ENCODE measurements at regions not wholly inside any gene's neighbourhood (a gene's known extent, or its start where the extent isn't known, plus 50 kb on each side); places are given as distances from the start of the nearest gene placed in this dataset.

DNA sequence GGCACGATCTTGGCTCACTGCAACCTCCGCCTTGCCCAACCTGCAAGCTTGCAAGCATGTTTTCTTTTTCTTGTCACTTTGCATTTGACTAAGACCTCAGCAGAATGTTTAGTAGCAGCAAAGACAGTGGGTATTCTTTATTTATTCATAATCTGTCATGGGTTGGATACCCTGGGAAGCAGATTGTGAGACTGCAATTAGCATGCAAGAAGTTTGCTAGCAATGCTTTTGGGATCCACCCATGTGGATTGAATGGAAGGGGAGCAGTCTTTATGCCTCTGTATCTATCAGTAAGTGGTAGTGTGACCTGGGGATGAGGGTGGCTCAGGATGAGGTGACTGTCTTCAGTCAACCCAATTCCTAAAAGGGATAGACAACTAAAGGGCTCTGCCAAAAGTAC lies 166.7 kb downstream of the RAP2B start:
- no peak for DNase-seq (ENCODE audit: low spot score)
- TF ChIP-seq, protein P1, sequence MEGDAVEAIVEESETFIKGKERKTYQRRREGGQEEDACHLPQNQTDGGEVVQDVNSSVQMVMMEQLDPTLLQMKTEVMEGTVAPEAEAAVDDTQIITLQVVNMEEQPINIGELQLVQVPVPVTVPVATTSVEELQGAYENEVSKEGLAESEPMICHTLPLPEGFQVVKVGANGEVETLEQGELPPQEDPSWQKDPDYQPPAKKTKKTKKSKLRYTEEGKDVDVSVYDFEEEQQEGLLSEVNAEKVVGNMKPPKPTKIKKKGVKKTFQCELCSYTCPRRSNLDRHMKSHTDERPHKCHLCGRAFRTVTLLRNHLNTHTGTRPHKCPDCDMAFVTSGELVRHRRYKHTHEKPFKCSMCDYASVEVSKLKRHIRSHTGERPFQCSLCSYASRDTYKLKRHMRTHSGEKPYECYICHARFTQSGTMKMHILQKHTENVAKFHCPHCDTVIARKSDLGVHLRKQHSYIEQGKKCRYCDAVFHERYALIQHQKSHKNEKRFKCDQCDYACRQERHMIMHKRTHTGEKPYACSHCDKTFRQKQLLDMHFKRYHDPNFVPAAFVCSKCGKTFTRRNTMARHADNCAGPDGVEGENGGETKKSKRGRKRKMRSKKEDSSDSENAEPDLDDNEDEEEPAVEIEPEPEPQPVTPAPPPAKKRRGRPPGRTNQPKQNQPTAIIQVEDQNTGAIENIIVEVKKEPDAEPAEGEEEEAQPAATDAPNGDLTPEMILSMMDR (IDR thresholded peaks at IDR 0.05; ENCODE audit: borderline replicate concordance, control extremely low read depth, extremely low read depth, insufficient read depth, missing control alignments): no peak
- in situ Hi-C loops (cut with MboI; ENCODE audit: low sequenced_read_pairs, unreplicated experiment): no loop called here

DNA sequence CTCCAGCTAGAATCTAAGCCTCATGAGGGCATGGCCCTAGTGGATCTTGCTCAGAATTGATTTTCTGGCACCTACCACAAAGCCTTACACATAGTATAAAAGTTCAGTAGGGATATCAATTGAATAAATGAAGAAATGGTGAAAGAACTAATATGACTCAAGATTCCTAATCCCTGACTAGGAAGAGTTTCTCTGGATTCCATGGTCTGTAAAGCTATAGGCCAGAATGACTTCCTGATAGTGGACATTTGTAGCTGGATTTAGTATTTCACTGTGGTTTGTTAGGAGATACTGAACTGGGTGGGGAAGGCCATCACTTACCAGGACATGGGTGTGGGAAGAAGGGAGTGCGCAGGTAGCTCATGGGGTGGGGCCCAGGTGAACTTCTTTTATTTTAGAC lies 168.9 kb downstream of the RAP2B start:
- TF ChIP-seq, protein P1 (IDR thresholded peaks at IDR 0.05; ENCODE audit: borderline replicate concordance, control extremely low read depth, extremely low read depth, insufficient read depth, missing control alignments): no peak
- in situ Hi-C loops (cut with MboI; ENCODE audit: low sequenced_read_pairs, unreplicated experiment): no loop called here
- no peak for DNase-seq (ENCODE audit: low spot score)

DNA sequence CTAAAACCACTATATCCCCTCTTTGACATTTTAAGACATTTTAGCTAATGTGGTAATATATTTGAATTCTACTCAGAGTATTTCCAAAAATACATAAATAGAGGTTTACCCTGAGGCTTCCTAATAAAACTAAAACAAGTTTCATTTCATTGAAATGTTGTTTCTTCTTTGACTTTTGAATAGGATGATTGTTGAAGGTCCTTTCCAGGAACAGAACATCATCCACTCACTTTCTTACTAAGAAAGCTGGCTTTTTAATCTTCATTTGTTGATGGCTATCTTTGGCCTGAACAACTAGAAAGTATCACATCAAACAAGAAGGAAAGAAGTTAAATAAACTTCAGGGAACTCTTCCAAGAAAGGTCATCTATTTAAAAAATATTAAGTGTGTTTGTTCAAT lies 169.7 kb downstream of the RAP2B start:
- in situ Hi-C loops (cut with MboI; ENCODE audit: low sequenced_read_pairs, unreplicated experiment): no loop called here
- TF ChIP-seq, protein P1 (IDR thresholded peaks at IDR 0.05; ENCODE audit: borderline replicate concordance, control extremely low read depth, extremely low read depth, insufficient read depth, missing control alignments): no peak
- DNase-seq (ENCODE audit: low spot score): no peak

DNA sequence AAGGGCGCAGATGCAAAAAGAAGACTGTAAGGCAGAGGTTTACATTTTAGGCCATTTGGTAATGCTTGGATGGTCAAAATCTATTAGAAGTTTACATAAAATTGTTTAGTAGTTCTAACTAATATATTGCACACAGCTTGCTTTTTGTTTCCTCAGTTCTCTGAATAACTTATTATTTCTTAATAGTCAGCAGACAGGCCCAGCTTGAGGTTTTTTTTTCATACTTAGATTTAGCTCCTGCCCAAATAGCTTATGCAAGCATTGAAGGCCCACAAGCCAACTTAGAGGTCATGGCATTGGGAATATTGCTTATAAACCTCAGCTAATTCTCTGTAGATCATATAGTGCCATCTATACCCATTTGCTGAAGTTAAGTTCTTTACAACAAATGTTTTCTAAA lies 172.5 kb downstream of the RAP2B start:
- TF ChIP-seq, protein P1 (IDR thresholded peaks at IDR 0.05; ENCODE audit: borderline replicate concordance, control extremely low read depth, extremely low read depth, insufficient read depth, missing control alignments): no peak
- DNase-seq (ENCODE audit: low spot score): no peak

GRCh38 chr3:153337369-153337768 lies 175.3 kb downstream of the RAP2B start:
- in situ Hi-C loops (cut with MboI; ENCODE audit: low sequenced_read_pairs, unreplicated experiment): no loop called here
- TF ChIP-seq, protein P1 (IDR thresholded peaks at IDR 0.05; ENCODE audit: borderline replicate concordance, control extremely low read depth, extremely low read depth, insufficient read depth, missing control alignments): no peak
- DNase-seq (ENCODE audit: low spot score): no peak

More for the DNA sequence above, 172.5 kb downstream of the RAP2B start:
- in situ Hi-C loops (cut with MboI; ENCODE audit: low sequenced_read_pairs, unreplicated experiment): no loop called here

DNA sequence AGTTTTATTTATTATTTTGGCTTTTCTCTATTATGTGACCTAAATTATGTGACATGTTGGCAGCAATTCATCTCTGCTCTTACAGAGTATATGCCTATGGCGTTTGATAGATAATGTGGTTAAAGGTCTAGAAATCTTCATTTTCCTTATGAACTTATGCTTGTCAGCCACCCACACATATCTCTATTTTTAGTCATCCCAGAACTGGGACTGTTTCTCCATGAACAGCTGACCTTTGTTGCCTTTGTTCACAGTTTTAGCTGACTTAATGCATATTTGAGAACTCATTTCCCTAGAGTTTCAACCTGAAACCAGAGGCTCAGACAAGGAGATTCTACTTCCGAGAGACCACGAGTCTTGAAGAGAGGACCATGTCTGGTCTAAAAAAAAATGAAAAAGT lies 176.5 kb downstream of the RAP2B start:
- TF ChIP-seq, protein P1 (IDR thresholded peaks at IDR 0.05; ENCODE audit: borderline replicate concordance, control extremely low read depth, extremely low read depth, insufficient read depth, missing control alignments): no peak
- DNase-seq (ENCODE audit: low spot score): no peak
- in situ Hi-C loops (cut with MboI; ENCODE audit: low sequenced_read_pairs, unreplicated experiment): no loop called here

DNA sequence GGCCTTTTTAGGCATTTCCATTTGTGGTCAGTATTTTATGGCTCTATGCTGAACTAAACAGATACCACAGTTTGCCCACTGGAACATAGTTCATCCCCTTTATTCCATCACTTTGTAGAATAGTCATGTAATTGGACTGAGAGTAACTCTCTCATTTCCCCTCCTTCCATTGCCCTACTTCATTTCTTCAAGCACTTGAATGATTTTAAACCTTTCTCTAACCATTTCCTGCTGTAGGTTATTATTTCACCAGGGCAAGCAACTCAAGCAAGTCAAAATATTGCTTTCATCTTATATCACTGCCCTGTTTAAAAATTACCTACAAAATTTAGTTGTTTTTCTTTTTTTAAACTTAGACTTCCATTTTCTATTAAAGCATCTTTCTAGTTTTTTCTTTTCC lies 177.0 kb downstream of the RAP2B start:
- in situ Hi-C loops (cut with MboI; ENCODE audit: low sequenced_read_pairs, unreplicated experiment): no loop called here
- no peak for DNase-seq (ENCODE audit: low spot score)
- TF ChIP-seq, protein P1 (IDR thresholded peaks at IDR 0.05; ENCODE audit: borderline replicate concordance, control extremely low read depth, extremely low read depth, insufficient read depth, missing control alignments): no peak
